ENCODE measurements at regions not wholly inside any gene's neighbourhood (a gene's known extent, or its start where the extent isn't known, plus 50 kb on each side); places are given as distances from the start of the nearest gene placed in this dataset.

- TF ChIP-seq, protein P1, sequence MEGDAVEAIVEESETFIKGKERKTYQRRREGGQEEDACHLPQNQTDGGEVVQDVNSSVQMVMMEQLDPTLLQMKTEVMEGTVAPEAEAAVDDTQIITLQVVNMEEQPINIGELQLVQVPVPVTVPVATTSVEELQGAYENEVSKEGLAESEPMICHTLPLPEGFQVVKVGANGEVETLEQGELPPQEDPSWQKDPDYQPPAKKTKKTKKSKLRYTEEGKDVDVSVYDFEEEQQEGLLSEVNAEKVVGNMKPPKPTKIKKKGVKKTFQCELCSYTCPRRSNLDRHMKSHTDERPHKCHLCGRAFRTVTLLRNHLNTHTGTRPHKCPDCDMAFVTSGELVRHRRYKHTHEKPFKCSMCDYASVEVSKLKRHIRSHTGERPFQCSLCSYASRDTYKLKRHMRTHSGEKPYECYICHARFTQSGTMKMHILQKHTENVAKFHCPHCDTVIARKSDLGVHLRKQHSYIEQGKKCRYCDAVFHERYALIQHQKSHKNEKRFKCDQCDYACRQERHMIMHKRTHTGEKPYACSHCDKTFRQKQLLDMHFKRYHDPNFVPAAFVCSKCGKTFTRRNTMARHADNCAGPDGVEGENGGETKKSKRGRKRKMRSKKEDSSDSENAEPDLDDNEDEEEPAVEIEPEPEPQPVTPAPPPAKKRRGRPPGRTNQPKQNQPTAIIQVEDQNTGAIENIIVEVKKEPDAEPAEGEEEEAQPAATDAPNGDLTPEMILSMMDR (IDR thresholded peaks at IDR 0.05): no peak
- TF ChIP-seq EZH2 (IDR thresholded peaks at IDR 0.05; ENCODE audit: borderline replicate concordance, insufficient read depth, low read depth, low read length, poor library complexity, severe bottlenecking): no peak
These were observed 57.6 kb downstream of the COX7C start for GRCh38 chr5:86675311-86675710.

Measured in B cell (primary cell).